ENCODE measurements at regions not wholly inside any gene's neighbourhood (a gene's known extent, or its start where the extent isn't known, plus 50 kb on each side); places are given as distances from the start of the nearest gene placed in this dataset.

- no peak for DNase-seq (ENCODE audit: low read depth)
These were observed 1198.9 kb upstream of the PCDH7 start for GRCh38 chr4:29521281-29521680.

GRCh38 chr4:29536745-29537144, 1183.4 kb upstream of the PCDH7 start:
- no peak for DNase-seq (ENCODE audit: low read depth)

DNA sequence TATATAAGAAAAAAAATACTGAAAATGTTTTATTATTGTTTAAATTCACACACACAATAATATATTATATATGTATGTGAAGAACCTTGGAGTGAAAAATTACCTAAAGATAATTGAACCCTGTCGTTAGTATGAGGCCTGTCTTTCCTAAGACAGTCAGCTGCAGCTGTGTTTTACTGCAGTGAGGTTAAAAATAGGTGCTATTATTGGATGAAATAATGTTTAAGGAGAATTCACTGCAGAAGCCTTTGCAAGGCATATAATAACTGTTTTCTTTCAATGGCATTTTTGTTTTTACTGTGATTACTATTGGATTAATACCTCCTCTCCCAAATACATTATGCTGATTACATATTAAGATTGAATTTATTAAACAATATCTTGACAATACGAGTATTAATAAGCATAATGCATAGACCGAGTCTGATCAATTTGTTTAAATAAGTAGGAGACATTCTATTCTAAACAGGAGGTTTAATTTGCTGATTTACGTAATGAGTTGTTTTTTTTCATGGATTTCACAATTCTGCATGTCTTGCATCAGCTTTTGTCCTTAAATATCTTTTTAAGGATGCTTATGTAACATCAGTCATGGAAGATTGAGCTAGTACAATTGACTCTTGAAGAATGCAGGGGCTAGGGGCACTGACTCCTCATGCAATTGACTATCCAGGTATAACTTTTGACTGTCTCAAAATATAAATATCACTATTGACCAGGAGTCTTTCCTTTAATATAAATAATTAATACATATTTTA, 1181.1 kb upstream of the PCDH7 start:
- DNase-seq (ENCODE audit: low read depth) = peak; percentile 21

DNA sequence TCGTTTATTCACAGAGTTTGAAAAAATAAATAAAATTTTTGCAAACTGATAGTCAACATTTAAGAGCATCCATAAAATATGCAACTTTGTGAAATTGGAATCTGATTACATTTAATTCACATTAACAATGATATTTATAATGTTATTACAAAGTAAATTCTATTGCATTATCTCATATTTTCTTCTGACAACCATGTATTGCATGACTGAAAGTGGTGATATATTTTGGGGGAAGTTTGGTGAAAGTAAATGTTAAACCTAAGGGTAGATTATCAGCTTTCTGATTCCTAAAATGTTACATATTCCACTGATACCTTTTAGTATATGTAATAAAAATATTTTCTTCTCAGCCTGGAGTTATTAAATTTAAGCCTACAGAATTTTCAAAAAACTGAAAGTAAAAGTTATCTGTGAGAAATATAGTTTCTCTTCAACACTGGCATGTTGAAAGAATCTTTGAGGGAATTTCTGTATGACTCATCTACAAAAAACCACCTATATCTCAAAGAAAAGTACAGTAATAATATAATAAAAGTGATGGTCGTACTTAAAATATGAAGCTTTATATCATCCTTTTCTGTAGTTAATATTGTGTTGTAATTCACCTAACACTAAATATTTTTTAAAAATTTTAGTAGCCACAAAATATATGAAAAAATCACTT, 1179.6 kb upstream of the PCDH7 start:
- DNase-seq (ENCODE audit: low read depth) = peak; percentile 40

GRCh38 chr4:29541757-29542156, 1178.4 kb upstream of the PCDH7 start:
- DNase-seq (ENCODE audit: low read depth) = no peak

DNA sequence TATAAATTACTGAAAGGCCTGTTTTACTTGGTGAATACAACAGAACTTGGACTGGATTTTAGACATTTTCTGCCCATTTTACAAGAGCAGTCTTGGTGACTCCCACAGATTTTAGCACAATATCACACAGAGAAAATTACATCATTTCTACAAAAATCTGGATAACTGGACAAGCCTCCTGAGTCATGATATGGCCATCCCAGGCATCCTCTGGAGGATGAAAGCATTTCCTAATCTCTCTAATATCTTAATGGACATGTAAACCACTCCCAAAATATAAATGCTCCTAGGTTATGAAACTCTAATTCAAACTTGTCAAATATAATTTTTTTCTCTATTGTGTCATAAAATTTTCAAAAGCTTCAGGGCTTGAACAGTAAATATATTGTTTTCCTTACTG, 1170.8 kb upstream of the PCDH7 start:
- peak; percentile 79 for DNase-seq (ENCODE audit: low read depth)

GRCh38 chr4:29551821-29552220, 1168.3 kb upstream of the PCDH7 start:
- no peak for DNase-seq (ENCODE audit: low read depth)

DNA sequence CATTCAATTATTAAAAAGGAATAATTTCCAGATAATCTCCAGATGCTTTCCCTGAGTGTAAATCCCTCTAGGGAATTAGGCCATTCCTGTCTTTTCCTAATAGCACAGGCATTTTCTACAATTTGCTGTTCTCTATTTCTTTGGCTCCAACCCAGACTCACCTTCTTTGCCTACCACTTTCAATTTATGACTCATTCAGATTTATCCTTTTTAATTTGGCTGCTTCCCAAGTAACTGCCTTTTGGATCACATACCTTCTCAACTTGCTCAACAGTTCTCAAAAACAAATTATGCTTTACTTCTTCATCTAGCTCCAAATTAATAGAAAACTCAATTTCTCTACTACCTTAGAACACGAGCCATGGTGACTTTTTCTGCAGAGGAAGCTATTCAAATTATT, 1166.3 kb upstream of the PCDH7 start:
- peak; percentile 44 for DNase-seq (ENCODE audit: low read depth)

- DNase-seq (ENCODE audit: low read depth) = peak; percentile 57
These were observed 1161.4 kb upstream of the PCDH7 start for GRCh38 chr4:29558789-29559188.

GRCh38 chr4:29559286-29559685, 1160.9 kb upstream of the PCDH7 start:
- DNase-seq (ENCODE audit: low read depth) = no peak

GRCh38 chr4:29560452-29560851, 1159.7 kb upstream of the PCDH7 start:
- peak; percentile 12 for DNase-seq (ENCODE audit: low read depth)

- no peak for DNase-seq (ENCODE audit: low read depth)
These were observed 1154.9 kb upstream of the PCDH7 start for GRCh38 chr4:29565256-29565655.

GRCh38 chr4:29566371-29566770, 1153.8 kb upstream of the PCDH7 start:
- no peak for DNase-seq (ENCODE audit: low read depth)

DNA sequence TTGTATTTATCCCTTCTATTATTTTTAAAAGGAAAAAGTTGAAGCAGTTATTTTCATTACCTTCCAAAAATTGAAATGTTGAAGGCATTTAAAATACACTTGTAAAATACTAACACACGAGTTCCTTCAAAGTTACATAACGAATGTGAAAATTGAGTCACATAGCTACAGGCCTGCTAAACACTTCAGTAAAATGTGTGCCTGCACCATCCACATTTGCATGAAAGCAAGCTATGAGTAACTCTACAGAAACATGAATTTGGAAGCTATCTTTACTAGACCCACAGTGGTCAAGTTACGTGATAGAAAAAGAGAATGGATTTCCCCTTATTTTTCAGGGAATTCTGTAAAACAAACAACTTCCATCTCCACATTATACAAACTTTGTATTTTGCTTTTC, 1148.8 kb upstream of the PCDH7 start:
- no peak for DNase-seq (ENCODE audit: low read depth)

DNA sequence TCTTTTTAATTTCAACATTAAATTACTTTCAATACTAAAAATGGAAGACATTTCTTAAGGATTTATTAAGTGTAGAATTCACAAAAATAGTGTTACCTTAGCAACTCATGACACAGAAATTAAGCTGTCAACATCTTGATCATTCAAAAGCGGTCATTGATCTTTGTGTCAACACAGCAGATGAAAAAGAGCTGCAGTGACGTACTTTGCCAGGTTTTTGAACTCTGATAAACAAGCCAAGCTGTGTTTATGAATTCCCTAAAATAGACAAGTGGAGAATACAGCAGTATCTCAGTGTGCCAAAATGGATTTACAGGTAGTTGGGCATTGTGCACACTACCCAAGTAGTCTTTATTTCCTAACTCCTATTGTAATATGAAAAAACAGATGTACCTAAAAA, 1141.8 kb upstream of the PCDH7 start:
- no peak for DNase-seq (ENCODE audit: low read depth)

- DNase-seq (ENCODE audit: low read depth) = no peak
These were observed 1138.7 kb upstream of the PCDH7 start for GRCh38 chr4:29581457-29581856.

- DNase-seq (ENCODE audit: low read depth) = no peak
These were observed 1131.6 kb upstream of the PCDH7 start for GRCh38 chr4:29588617-29589016.

GRCh38 chr4:29596228-29596627, 1123.9 kb upstream of the PCDH7 start:
- no peak for DNase-seq (ENCODE audit: low read depth)

- DNase-seq (ENCODE audit: low read depth) = no peak
These were observed 1101.0 kb upstream of the PCDH7 start for GRCh38 chr4:29619168-29619567.

DNA sequence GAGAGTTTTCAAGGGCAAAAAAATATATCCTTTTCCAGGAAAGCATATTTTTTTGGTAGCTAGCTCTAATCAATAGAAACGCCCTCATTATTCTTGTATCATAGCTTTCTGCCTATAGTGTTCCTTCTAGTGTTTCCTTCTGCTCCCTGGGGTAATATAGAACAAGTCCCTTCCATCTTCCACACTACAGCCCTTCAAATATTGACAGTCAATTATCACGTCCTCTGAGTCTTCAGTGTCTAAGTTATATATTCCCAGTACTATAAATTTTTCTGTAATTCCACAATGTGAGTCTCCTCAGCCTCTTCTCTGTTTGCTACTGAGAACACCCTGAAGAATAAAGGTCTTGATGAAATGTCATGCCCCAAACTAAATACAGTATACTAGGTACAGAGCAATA, 1088.0 kb upstream of the PCDH7 start:
- no peak for DNase-seq (ENCODE audit: low read depth)

GRCh38 chr4:29636961-29637360, 1083.2 kb upstream of the PCDH7 start:
- no peak for DNase-seq (ENCODE audit: low read depth)

GRCh38 chr4:29653221-29653620, 1066.9 kb upstream of the PCDH7 start:
- DNase-seq (ENCODE audit: low read depth) = no peak

DNA sequence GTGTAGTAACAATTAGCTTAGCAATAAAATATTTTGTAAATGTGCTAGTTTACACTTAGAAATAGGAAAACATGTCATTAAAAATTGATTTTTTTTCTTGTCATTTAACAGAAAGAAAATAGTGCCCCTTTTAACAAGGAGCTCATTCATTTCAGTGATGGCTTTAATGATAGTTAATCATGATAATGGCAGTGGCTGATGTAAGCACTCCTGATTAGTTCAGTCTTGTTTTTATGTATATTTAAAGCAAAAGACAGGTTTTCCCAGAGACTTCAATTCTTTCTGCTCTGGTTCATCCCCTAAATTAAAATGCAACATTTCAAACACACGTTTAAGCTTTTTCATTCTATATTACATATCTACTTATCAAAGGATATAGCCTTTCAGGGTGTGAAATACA, 1039.5 kb upstream of the PCDH7 start:
- DNase-seq (ENCODE audit: low read depth) = no peak

DNA sequence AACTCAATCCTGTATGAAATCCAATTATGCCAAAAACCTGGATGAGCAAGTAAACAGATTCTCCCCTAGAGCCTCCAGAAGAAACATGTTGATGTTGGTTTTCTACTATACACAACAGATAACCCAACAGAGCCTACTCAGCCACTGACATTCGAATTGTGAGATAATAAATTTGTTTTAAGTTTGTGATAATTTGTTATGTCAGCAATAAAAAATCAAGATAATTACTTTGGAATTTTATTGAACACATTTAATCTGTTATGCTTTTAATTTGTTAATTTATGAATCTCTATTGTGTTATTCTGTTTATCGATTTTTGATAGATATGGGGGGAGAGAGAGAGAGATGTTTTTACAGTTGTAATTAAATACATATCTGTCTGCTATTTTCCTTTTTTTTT, 1016.1 kb upstream of the PCDH7 start:
- no peak for DNase-seq (ENCODE audit: low read depth)

Measured in amniotic epithelial cell (primary cell).